ENCODE measurements at regions not wholly inside any gene's neighbourhood (a gene's known extent, or its start where the extent isn't known, plus 50 kb on each side); places are given as distances from the start of the nearest gene placed in this dataset.
"Not testable (repeated sequence)": the region's sequence is repeated elsewhere in the genome, so short reads cannot be mapped to it uniquely, and the experiment has no call there.

DNA sequence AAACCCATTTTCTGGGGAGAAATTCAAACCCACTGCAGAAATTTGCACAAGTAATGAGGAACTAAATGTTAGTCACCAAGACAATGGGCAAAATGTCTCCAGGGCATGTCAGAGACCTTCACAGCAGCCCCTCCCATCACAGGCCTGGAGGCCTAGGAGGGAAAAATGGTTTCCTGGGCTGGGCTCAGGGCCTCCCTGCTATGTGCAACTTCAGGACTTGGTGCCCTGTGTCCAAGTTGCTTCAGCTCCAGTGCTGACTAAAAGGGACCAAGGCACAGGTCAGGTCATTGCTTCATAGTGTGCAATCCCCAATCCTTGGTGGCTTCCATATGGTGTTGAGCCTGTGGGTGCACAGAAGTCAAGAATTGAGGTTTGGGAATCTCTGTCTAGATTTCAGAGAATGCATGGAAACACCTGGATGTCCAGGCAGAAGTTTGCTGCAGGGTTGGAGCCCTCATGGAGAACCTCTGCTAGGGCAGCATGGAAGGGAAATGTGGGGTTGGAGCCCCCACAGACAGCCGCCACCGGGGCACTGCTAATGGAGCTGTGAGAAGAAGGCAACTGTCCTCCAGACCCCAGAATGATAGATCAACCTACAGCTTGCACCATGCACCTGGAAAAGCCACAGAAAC is 358.2 kb upstream of the C1orf174 start:
- not testable (repeated sequence) for ATAC-seq, H3K27ac Mint-ChIP-seq, H3K4me3 Mint-ChIP-seq, H3K36me3 Mint-ChIP-seq, H3K4me1 Mint-ChIP-seq
- Mint-ChIP-seq H3K27me3 (peaks cover 24% of the 10 kb centered on the region), H3K9me3 (peaks cover 19% of the 10 kb centered on the region)

DNA sequence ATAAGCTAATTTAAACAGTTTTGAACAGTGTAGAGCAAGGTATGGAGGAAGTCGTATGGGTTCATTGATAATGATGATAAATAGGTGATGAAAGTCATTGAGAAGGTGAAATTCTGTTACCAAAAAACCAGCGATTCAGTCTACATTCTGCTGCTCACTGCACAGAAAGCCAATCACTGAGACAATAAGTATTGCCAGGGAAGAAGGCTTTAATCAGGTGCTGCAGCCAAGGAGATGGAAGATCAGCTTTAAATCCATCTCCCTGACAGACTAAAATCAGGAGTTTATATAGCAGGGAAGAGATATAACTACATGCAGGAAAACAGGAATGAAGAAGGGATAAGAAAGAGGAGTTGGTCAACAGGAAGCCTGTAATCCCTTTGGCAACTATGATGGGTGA is 361.3 kb upstream of the C1orf174 start:
- no peak for ATAC-seq
- no peak overlapping the region for H3K27ac Mint-ChIP-seq
- peaks cover 30% of the 10 kb centered on the region for H3K27me3 Mint-ChIP-seq
- no peaks in the 10 kb centered on the region for H3K4me1 Mint-ChIP-seq
- H3K9me3 Mint-ChIP-seq, result peaks cover 16% of the 10 kb centered on the region
- no peak overlapping the region for H3K4me3 Mint-ChIP-seq
- no peaks in the 10 kb centered on the region for H3K36me3 Mint-ChIP-seq

DNA sequence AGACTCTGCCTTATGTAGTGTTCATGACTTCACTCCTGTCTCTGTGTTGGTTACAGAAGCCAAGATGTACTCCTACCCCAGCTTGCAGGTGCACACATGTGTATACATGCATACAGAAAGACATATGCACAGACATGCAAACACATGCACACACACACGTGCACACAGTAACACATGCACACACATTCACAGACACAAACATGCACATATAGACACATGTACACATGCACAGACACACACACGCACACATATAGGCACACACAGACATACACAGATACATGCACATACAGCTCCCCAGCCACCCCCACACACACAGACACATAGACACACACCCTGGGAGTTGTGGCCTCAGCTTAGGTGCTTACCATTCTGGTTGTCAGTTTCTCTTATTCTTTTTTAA is 362.6 kb upstream of the C1orf174 start:
- H3K9me3 Mint-ChIP-seq, result peaks cover 5% of the 10 kb centered on the region
- no peak overlapping the region for H3K27ac Mint-ChIP-seq
- no peaks in the 10 kb centered on the region for H3K4me1 Mint-ChIP-seq
- no peak for ATAC-seq
- H3K27me3 Mint-ChIP-seq, result peaks cover 30% of the 10 kb centered on the region
- H3K4me3 Mint-ChIP-seq, result no peak overlapping the region
- no peaks in the 10 kb centered on the region for H3K36me3 Mint-ChIP-seq

- Mint-ChIP-seq H3K9me3 (peaks cover 3% of the 10 kb centered on the region), H3K27ac (no peak overlapping the region), H3K4me1 (no peaks in the 10 kb centered on the region), H3K4me3 (no peak overlapping the region), H3K36me3 (no peaks in the 10 kb centered on the region), H3K27me3 (peaks cover 30% of the 10 kb centered on the region)
- ATAC-seq, result no peak
Measured at GRCh38 chr1:4263699-4264098, 363.6 kb upstream of the C1orf174 start.

GRCh38 chr1:4265836-4266235 is 365.8 kb upstream of the C1orf174 start:
- H3K4me3 Mint-ChIP-seq, result no peak overlapping the region
- H3K27me3 Mint-ChIP-seq, result peaks cover 30% of the 10 kb centered on the region
- no peaks in the 10 kb centered on the region for H3K9me3 Mint-ChIP-seq
- no peaks in the 10 kb centered on the region for H3K36me3 Mint-ChIP-seq
- no peak for ATAC-seq
- H3K27ac Mint-ChIP-seq, result no peak overlapping the region
- no peaks in the 10 kb centered on the region for H3K4me1 Mint-ChIP-seq

DNA sequence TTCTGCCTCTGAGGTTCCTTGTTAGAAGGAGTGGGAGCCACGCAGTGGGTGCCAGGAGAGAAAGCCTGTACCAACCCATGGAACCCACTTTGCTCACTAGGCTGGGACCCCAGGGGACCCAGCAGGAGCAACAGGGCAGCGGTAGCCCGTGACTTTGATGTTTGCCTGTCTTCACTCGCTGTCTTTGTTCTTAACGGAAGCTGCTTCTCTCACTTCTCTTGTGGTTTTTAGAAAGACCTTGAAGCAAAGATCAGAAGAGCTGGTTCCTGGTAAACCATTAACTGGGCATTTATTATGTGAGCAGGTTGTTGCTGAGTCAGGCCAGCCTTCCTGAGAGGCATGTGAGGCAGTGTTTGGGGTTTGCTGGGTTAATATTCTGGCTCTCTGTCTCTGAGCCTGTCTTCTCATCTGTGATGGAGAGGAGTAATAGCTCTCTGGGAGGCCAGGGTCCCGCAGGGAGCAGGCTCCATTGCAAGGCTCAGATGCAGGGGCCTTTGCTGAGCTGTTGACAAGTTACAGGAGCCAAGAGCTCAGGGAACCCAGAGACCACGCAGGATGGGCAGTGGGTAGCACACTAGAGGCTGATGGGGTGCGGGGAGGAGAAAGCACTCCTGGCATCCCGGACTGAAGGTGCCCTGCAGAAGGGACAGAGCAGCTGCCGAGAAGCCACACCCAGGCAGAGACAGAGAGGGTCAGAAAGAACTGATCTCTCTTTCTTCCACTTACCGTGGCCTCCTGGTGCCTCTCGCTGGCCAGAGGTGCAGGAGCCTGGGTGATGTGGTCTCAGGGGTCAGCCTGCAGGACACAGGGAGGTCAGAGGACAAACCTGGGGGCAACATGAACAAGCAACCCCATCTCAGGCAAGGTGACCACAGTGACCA is 367.5 kb upstream of the C1orf174 start:
- Mint-ChIP-seq H3K36me3 (no peaks in the 10 kb centered on the region), H3K27me3 (peaks cover 22% of the 10 kb centered on the region), H3K4me3 (no peak overlapping the region), H3K27ac (no peak overlapping the region), H3K4me1 (no peaks in the 10 kb centered on the region), H3K9me3 (no peaks in the 10 kb centered on the region)
- ATAC-seq, result peak; percentile 35

DNA sequence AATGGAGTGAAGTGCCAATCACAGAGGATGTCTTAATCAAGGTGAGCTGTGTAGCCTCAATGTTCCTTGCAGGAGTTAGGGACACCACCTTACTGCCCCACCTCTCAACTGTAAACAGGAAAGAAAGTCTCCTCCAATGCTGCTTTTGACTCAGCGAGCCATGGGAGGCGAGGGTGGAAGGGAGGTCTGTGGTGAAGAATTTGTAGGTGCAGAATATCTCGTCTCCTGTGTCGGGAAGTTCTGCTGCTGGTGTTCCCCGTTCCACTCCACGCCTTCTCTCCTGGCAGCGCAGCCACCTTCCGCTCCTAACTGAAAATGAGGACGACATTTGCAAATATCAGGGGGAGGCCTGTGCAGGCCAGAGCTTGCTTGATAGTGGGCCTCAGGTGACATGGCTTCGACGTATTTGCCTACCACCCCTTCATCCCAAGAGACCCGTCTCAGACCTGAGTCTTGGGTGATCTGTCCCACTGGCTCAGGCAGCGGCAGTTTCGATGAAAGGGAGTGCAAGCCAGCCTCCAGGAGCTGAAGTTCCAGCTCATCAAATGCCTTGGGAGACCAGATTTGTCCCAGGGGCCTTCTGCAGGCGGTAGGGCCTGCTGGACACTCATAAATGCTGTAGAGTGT is 368.3 kb upstream of the C1orf174 start:
- Mint-ChIP-seq H3K4me1 (no peaks in the 10 kb centered on the region), H3K27ac (no peak overlapping the region), H3K9me3 (no peaks in the 10 kb centered on the region), H3K36me3 (no peaks in the 10 kb centered on the region), H3K4me3 (no peak overlapping the region), H3K27me3 (peaks cover 14% of the 10 kb centered on the region)
- no peak for ATAC-seq

DNA sequence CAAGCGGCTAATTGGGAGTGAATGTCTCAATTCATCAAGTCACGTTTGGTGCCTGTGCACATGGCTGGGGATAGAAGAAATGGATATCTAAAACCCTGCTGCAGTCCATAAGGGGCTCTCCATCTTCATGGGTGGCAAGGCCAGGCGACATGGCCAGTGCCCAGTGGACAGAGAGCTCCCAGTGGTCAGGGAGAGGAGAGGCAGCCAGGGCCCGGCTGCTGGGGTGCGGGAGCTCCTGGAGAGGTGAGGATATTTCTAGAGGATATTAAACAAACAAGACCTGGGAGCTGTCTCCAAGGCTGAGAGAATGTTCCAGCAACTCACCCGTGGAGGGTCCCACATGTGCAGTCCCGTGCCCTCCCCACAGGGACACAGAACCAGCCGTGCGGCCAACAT is 368.8 kb upstream of the C1orf174 start:
- Mint-ChIP-seq H3K4me1 (no peaks in the 10 kb centered on the region), H3K36me3 (no peaks in the 10 kb centered on the region), H3K4me3 (no peak overlapping the region), H3K9me3 (no peaks in the 10 kb centered on the region), H3K27ac (no peak overlapping the region), H3K27me3 (peaks cover 9% of the 10 kb centered on the region)
- no peak for ATAC-seq

DNA sequence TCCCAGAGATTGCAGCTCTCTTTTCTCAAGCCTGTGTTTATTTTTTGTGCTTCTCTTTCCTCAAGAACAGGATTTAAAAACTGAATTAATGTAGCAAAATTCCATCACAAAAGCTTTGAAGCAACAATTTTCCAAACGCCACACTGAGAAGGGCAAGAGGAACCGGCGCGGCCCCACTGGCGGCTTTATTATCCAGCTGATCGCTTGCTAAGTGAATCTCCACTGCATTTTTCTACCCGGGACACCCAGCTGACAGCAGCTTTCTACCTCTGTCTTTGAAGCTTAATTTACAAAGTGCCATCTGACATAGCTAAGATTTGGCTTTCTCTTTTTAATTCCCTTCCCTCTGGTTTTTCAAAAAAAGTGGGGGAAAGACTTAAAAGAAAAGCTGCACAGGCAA is 369.3 kb upstream of the C1orf174 start:
- Mint-ChIP-seq H3K27ac (no peak overlapping the region), H3K9me3 (no peaks in the 10 kb centered on the region), H3K27me3 (peaks cover 5% of the 10 kb centered on the region), H3K4me3 (no peak overlapping the region), H3K36me3 (no peaks in the 10 kb centered on the region), H3K4me1 (no peaks in the 10 kb centered on the region)
- no peak for ATAC-seq

DNA sequence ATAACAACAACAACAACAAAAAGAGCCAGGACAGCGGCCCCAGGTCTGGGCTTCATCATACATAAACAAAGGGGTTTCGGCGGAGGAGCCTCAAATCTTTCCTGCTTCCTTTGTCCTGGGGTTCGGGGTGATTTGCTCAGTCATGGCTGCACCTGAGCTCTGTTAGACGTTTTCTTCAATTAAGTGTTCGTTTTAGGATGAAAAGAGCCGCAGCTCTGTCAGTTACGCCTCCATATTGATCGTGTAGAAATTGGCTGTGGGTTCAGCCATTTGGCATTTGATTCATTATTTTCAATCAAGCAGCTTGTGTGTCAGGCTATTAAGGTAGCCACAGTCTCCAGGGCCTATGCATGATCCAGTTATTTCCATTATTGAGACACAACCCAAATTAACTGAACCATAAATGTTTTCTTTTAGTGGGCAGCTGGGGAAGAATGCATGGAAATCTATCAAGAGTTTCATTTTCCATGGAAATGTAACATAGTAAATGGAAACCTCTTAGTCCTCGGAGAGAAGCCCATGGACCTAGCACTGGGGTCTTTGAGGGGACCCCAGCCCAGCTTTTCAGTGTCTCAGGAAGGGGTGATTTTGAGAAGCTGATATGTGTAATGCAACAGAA is 370.0 kb upstream of the C1orf174 start:
- H3K9me3 Mint-ChIP-seq, result peaks cover 2% of the 10 kb centered on the region
- no peaks in the 10 kb centered on the region for H3K36me3 Mint-ChIP-seq
- H3K4me1 Mint-ChIP-seq, result no peaks in the 10 kb centered on the region
- H3K27me3 Mint-ChIP-seq, result no peaks in the 10 kb centered on the region
- no peak for ATAC-seq
- no peak overlapping the region for H3K4me3 Mint-ChIP-seq
- H3K27ac Mint-ChIP-seq, result no peak overlapping the region

- Mint-ChIP-seq H3K27ac (no peak overlapping the region), H3K9me3 (peaks cover 5% of the 10 kb centered on the region), H3K27me3 (peaks cover 6% of the 10 kb centered on the region), H3K4me1 (no peaks in the 10 kb centered on the region), H3K4me3 (no peak overlapping the region), H3K36me3 (no peaks in the 10 kb centered on the region)
- ATAC-seq, result no peak
Measured at GRCh38 chr1:4270651-4271337, 370.7 kb upstream of the C1orf174 start.

DNA sequence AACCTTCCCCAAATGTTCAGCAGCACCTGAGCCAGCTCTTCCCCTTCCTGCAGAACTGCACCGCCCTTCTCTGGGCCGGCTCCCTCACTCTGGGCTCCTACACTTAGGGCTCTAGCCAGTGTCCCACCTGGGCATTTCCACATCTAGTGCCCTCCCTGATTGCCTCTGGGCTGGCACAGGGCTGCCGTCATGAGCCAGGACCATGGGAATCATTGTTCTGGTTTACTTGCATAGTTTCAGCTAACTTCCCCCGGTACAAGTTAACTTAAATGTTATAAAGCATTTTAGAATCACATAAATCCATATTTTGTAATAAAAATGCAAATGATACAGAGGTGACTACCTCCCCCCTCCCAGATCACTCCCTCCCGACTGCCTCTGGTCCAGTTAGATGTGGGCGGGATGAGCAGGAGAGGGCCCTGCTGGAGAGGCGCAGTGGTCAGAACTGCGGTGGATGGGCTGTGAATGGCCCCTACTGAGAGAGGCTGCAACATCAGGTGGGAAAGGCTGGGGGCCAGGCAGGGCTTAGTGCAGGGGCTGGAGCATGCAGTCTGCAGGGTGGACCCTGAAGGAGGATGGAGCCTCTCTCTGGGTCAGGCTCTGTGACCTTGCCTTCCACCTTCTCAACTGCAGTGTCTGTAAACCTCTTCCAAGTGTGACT is 371.4 kb upstream of the C1orf174 start:
- Mint-ChIP-seq H3K27me3 (peaks cover 13% of the 10 kb centered on the region), H3K36me3 (no peaks in the 10 kb centered on the region), H3K27ac (no peak overlapping the region), H3K4me1 (no peaks in the 10 kb centered on the region), H3K9me3 (peaks cover 5% of the 10 kb centered on the region), H3K4me3 (no peak overlapping the region)
- no peak for ATAC-seq

- ATAC-seq, result no peak
Measured at GRCh38 chr1:4272568-4272967, 372.5 kb upstream of the C1orf174 start.

GRCh38 chr1:4273243-4273642 is 373.2 kb upstream of the C1orf174 start:
- H3K27ac Mint-ChIP-seq, result no peak overlapping the region
- H3K4me3 Mint-ChIP-seq, result no peak overlapping the region
- no peaks in the 10 kb centered on the region for H3K36me3 Mint-ChIP-seq
- ATAC-seq, result no peak
- peaks cover 9% of the 10 kb centered on the region for H3K9me3 Mint-ChIP-seq
- no peaks in the 10 kb centered on the region for H3K4me1 Mint-ChIP-seq
- peaks cover 23% of the 10 kb centered on the region for H3K27me3 Mint-ChIP-seq

More at GRCh38 chr1:4272568-4272967, 372.5 kb upstream of the C1orf174 start:
- H3K36me3 Mint-ChIP-seq, result no peaks in the 10 kb centered on the region
- H3K27ac Mint-ChIP-seq, result no peak overlapping the region
- no peaks in the 10 kb centered on the region for H3K4me1 Mint-ChIP-seq
- peaks cover 23% of the 10 kb centered on the region for H3K27me3 Mint-ChIP-seq
- H3K9me3 Mint-ChIP-seq, result peaks cover 9% of the 10 kb centered on the region
- no peak overlapping the region for H3K4me3 Mint-ChIP-seq

All from stimulated activated memory B cell treated with anti-CD40 and anti-IgM and Interleukin-4, amounts not matched to agents 10 μg/mL and 1 μg/mL and 100 μg/mL, for 72 hours (primary cell).